Sigmoid colon (tissue), 6 donors: ENCODE measurements at regions not wholly inside any gene's neighbourhood (a gene's known extent, or its start where the extent isn't known, plus 50 kb on each side); places are given as distances from the start of the nearest gene placed in this dataset.

Source experiments
- DNase-seq: peaks from one replicate; pipeline ENCODE4 v3.0.0-alpha.2; 2019
- H3K27ac ChIP-seq, 4 donors: fragments of 200-600 bp; sonication (generic); one replicate each; pipeline ENCODE4 v1.5.1; 2016 to 2019; ENCODE audit warnings: mild to moderate bottlenecking in 1 of 4
- H3K27me3 ChIP-seq, 3 donors: fragments of 200-600 bp; sonication (generic); one replicate each; pipeline ENCODE4 v1.5.1; 2019; ENCODE audit warnings: mild to moderate bottlenecking in 1 of 3
- H3K36me3 ChIP-seq, 4 donors: fragments of 200-600 bp; sonication (generic); one replicate each; pipeline ENCODE4 v1.5.1; 2016 to 2019
- H3K4me1 ChIP-seq, 4 donors: fragments of 200-600 bp; sonication (generic); one replicate each; pipeline ENCODE4 v1.5.1; 2017 to 2019
- H3K4me3 ChIP-seq, 4 donors: fragments of 200-600 bp; sonication (generic); one replicate each; pipeline ENCODE4 v1.5.1; 2017 to 2019; ENCODE audit warnings: mild to moderate bottlenecking in 2 of 4, moderate library complexity in 1 of 4
- H3K9me3 ChIP-seq, 4 donors: fragments of 200-600 bp in 3 of 4; sonication (generic) in 3 of 4; one replicate each; pipeline versions ENCODE4 v1.5.1 to v1.6.1; 2013 to 2019
- EP300 ChIP-seq, 4 donors: sonication (generic); formaldehyde crosslinking; IDR thresholded peaks; one replicate each; pipeline ENCODE4 v1.6.1; 2017; ENCODE audit warnings: antibody characterized with exemption in 4 of 4
- POLR2A ChIP-seq, 2 donors: fragments of 450-650 bp; IDR thresholded peaks; one replicate each; pipeline ENCODE4 v1.6.1; 2016; ENCODE audit warnings: antibody characterized with exemption in 2 of 2, mild to moderate bottlenecking in 2 of 2, moderate library complexity in 2 of 2
- POLR2AphosphoS5 ChIP-seq, 4 donors: sonication (generic); formaldehyde crosslinking; IDR thresholded peaks; one replicate each; pipeline ENCODE4 v1.6.1; 2017; ENCODE audit warnings: antibody characterized with exemption in 4 of 4
- WGBS, 2 donors: extraction: QIAGEN DNeasy Blood & Tissue Kit; methylation state at CpG; one replicate each; pipeline ENCODE4 v1.1.7; 2013; 5-methylcytosine and 5-hydroxymethylcytosine counted together
- intact Hi-C: fragments of 100-400 bp; cut with DNase I; formaldehyde crosslinking; loops from one replicate; pipeline ENCODE4 v1.15.1; 2023
- TF ChIP-seq, protein P1 (sequence below), 4 experiments: fragments of 450-650 bp in 3 of 4; fragments of 200-600 bp in 1 of 4; IDR thresholded peaks; one replicate each; pipeline ENCODE4 v1.5.1; 2016 to 2019; ENCODE audit warnings: antibody characterized with exemption in 4 of 4, mild to moderate bottlenecking in 3 of 4, moderate library complexity in 2 of 4
- donor health status: healthy with polysubstance abuse.
- donor health status: healthy.

DNA sequence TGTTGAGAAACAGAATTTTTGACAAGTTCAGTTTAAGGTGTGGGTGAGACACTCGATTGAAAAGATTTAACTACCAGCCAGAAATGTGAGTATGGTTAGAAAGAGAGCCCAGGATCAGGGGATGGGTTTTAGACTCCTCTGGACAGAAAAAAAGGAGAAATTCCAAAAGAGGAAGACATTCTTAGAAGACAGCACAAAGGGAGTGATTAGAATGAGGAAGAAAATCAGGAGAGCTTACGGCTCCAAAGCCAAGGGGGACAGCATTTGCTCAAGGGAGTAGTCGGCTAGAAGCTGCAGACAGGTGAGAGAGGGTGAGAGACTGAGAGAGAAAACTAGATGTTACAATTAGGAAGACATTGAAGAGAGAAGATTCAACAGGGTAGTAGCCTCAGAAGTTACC is 166.1 kb downstream of the ADAMTS15 start:
- Histone ChIP-seq H3K27me3 (no peaks in the 10 kb centered on the region), H3K27ac (no peak overlapping the region), H3K9me3 (no peaks in the 10 kb centered on the region), H3K36me3 (no peaks in the 10 kb centered on the region), H3K4me3 (no peak overlapping the region), H3K4me1 (peaks cover 0 to 22% (median 18%) of the 10 kb centered on the region in 4 donors)
- DNase-seq, result no peak
- intact Hi-C loops, result no loop called here
- TF ChIP-seq, protein P1, sequence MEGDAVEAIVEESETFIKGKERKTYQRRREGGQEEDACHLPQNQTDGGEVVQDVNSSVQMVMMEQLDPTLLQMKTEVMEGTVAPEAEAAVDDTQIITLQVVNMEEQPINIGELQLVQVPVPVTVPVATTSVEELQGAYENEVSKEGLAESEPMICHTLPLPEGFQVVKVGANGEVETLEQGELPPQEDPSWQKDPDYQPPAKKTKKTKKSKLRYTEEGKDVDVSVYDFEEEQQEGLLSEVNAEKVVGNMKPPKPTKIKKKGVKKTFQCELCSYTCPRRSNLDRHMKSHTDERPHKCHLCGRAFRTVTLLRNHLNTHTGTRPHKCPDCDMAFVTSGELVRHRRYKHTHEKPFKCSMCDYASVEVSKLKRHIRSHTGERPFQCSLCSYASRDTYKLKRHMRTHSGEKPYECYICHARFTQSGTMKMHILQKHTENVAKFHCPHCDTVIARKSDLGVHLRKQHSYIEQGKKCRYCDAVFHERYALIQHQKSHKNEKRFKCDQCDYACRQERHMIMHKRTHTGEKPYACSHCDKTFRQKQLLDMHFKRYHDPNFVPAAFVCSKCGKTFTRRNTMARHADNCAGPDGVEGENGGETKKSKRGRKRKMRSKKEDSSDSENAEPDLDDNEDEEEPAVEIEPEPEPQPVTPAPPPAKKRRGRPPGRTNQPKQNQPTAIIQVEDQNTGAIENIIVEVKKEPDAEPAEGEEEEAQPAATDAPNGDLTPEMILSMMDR (IDR thresholded peaks at IDR 0.05), result no peak
- no peak for TF ChIP-seq POLR2AphosphoS5 (IDR thresholded peaks at IDR 0.05)
- TF ChIP-seq EP300 (IDR thresholded peaks at IDR 0.05), result no peak
- no peak for TF ChIP-seq POLR2A (IDR thresholded peaks at IDR 0.05)
- 81 to 84% methylated on average over 3 of the region's 3 CpGs for WGBS, 2 donors

DNA sequence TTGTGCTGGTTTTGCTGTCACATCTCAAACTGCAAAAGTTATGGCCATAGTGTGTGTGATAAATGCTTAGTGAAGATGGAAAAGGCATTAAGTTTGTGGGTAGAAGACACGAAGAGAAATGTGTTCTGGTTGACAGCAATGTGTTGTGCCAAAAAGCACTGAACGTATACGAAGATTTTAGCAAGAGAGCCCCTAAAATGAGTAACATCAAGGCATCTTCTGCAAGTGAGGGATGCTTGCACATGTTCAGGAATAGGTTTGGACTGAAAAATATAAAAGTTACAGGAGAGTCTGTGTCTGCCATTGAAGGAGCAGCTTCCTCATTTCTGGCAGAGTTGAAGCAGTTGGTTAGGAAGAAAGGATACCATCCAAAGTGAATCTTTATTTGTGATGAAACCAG is 167.1 kb downstream of the ADAMTS15 start:
- Histone ChIP-seq H3K27ac (no peak overlapping the region), H3K36me3 (no peaks in the 10 kb centered on the region), H3K27me3 (no peaks in the 10 kb centered on the region), H3K4me1 (peaks cover 0 to 15% (median 13%) of the 10 kb centered on the region in 4 donors), H3K9me3 (no peaks in the 10 kb centered on the region), H3K4me3 (no peak overlapping the region)
- intact Hi-C loops, result no loop called here
- WGBS, 2 donors, result 83 to 85% methylated on average over 3 of the region's 3 CpGs
- TF ChIP-seq EP300 (IDR thresholded peaks at IDR 0.05) (no peak), POLR2AphosphoS5 (IDR thresholded peaks at IDR 0.05) (no peak), POLR2A (IDR thresholded peaks at IDR 0.05) (no peak)
- TF ChIP-seq, protein P1 (IDR thresholded peaks at IDR 0.05), result no peak
- no peak for DNase-seq

DNA sequence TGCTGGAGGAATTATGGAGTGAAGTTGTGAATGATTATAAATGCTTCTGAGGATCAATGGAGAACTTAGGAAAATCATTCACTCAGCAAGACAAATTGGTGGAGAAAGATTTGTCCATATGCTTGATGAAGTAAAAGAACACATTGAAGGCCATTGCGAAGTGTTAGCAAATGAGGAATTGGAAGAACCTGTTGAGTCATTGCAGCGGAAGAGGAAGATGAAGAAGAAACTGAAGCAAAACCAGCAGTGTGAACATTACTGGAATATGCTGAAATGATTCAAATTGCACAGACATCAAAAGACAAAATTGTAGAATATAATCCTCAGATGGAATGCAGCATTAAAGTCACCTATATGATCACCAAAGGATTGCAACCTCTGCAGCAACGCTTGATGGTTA is 168.1 kb downstream of the ADAMTS15 start:
- TF ChIP-seq POLR2A (IDR thresholded peaks at IDR 0.05) (no peak), EP300 (IDR thresholded peaks at IDR 0.05) (no peak), POLR2AphosphoS5 (IDR thresholded peaks at IDR 0.05) (no peak)
- TF ChIP-seq, protein P1 (IDR thresholded peaks at IDR 0.05), result no peak
- intact Hi-C loops, result no loop called here
- Histone ChIP-seq H3K27me3 (no peaks in the 10 kb centered on the region), H3K36me3 (no peaks in the 10 kb centered on the region), H3K9me3 (no peaks in the 10 kb centered on the region), H3K27ac (no peak overlapping the region), H3K4me1 (peaks cover 0 to 16% (median 13%) of the 10 kb centered on the region in 4 donors), H3K4me3 (no peak overlapping the region)
- WGBS, 2 donors, result 82 to 90% methylated on average over 3 of the region's 3 CpGs
- no peak for DNase-seq

DNA sequence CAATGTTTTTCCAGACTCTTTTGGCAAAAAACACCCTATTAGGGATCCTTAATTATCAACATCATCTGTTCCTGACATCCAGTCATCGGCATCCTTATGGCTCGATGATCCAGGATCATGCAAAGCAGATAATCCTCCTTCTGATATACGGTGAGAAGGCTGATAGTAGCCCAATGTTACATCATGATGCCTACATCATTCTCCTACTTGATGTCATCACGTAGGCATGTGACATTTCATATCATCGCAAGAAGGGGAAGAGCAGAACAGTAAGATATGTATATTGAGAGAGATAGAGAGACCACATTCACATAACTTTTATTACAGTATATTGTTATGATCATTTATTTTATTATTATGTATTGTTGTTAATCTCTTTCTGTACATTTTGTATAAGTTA is 168.6 kb downstream of the ADAMTS15 start:
- H3K4me1 ChIP-seq, result peaks cover 0 to 16% (median 13%) of the 10 kb centered on the region in 4 donors
- TF ChIP-seq, protein P1 (IDR thresholded peaks at IDR 0.05), result no peak
- TF ChIP-seq POLR2A (IDR thresholded peaks at IDR 0.05), result no peak
- no peaks in the 10 kb centered on the region for H3K36me3 ChIP-seq
- H3K27ac ChIP-seq, result no peak overlapping the region
- no peak for DNase-seq
- 92 to 96% methylated on average over 5 of the region's 5 CpGs for WGBS, 2 donors
- no peak overlapping the region for H3K4me3 ChIP-seq
- no peaks in the 10 kb centered on the region for H3K27me3 ChIP-seq
- H3K9me3 ChIP-seq, result no peaks in the 10 kb centered on the region
- intact Hi-C loops, result no loop called here

DNA sequence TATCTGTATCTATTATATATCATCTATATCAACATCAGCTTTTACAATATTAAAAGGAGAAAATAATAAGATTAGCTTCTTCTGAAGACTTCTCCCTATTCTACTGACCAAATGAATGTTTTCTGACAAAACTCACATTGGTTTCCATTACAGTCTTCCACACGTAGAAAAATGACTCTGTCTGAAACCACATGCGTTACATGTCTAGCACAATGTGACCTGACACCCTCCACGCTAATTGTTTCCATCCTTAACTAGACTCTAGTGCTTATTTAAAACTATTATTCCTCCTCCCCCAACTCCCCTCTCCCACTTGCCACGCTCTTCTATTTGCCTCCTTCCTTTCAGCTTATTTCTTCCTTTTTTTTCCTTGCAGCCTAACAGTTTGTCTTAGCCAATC is 172.1 kb downstream of the ADAMTS15 start:
- H3K9me3 ChIP-seq, result no peaks in the 10 kb centered on the region
- no peak overlapping the region for H3K27ac ChIP-seq
- no peak overlapping the region for H3K4me3 ChIP-seq
- H3K36me3 ChIP-seq, result no peaks in the 10 kb centered on the region
- TF ChIP-seq, protein P1 (IDR thresholded peaks at IDR 0.05), result no peak
- no peak for TF ChIP-seq POLR2A (IDR thresholded peaks at IDR 0.05)
- no peak for TF ChIP-seq EP300 (IDR thresholded peaks at IDR 0.05)
- no peak for TF ChIP-seq POLR2AphosphoS5 (IDR thresholded peaks at IDR 0.05)
- no peak for DNase-seq
- intact Hi-C loops, result loop anchor here (5.0 to 10.0 kb wide), 3 partner anchors 98 to 242 kb away; no protein-coding TSS in a partner anchor
- H3K4me1 ChIP-seq, result peaks cover 0 to 44% (median 40%) of the 10 kb centered on the region in 4 donors
- H3K27me3 ChIP-seq, result no peaks in the 10 kb centered on the region
- WGBS, 2 donors, result 88 to 90% methylated on average over 4 of the region's 4 CpGs
